ENCODE measurements at regions not wholly inside any gene's neighbourhood (a gene's known extent, or its start where the extent isn't known, plus 50 kb on each side); places are given as distances from the start of the nearest gene placed in this dataset.

DNA sequence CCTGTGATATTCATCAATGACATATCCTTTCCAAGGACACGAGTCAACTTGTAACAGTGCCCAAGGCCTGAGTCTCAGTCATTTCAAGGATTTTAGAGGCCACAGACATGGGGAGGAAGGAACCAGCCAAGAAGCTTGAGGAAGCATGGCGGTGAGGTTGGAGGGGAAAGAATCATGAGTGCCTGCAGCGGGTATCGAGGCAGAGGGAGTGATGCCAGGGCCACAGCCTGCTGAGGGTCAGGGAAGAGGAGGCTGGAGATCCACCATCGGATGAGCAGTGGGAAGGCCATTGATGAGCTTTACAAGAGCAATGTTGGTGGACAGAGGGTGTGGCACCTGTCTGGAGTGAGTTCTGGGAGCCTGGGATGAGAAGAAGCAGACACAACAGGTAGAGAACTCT is 88.5 kb upstream of the IER5L start:
- TF ChIP-seq, protein P1, sequence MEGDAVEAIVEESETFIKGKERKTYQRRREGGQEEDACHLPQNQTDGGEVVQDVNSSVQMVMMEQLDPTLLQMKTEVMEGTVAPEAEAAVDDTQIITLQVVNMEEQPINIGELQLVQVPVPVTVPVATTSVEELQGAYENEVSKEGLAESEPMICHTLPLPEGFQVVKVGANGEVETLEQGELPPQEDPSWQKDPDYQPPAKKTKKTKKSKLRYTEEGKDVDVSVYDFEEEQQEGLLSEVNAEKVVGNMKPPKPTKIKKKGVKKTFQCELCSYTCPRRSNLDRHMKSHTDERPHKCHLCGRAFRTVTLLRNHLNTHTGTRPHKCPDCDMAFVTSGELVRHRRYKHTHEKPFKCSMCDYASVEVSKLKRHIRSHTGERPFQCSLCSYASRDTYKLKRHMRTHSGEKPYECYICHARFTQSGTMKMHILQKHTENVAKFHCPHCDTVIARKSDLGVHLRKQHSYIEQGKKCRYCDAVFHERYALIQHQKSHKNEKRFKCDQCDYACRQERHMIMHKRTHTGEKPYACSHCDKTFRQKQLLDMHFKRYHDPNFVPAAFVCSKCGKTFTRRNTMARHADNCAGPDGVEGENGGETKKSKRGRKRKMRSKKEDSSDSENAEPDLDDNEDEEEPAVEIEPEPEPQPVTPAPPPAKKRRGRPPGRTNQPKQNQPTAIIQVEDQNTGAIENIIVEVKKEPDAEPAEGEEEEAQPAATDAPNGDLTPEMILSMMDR (IDR thresholded peaks at IDR 0.05) = no peak
- H3K27ac ChIP-seq = no peak overlapping the region
- no peak overlapping the region for H3K9ac ChIP-seq (ENCODE audit: low read depth in 2 of 2, low read length in 2 of 2)
- no peak overlapping the region for H3K4me3 ChIP-seq
- intact Hi-C loops (cut with DNase I) = no loop called here
- no peaks in the 10 kb centered on the region for H3K27me3 ChIP-seq
- no peaks in the 10 kb centered on the region for H3K4me1 ChIP-seq
- no peaks in the 10 kb centered on the region for H3K36me3 ChIP-seq
- no peak for DNase-seq
- no peaks in the 10 kb centered on the region for H3K9me3 ChIP-seq

DNA sequence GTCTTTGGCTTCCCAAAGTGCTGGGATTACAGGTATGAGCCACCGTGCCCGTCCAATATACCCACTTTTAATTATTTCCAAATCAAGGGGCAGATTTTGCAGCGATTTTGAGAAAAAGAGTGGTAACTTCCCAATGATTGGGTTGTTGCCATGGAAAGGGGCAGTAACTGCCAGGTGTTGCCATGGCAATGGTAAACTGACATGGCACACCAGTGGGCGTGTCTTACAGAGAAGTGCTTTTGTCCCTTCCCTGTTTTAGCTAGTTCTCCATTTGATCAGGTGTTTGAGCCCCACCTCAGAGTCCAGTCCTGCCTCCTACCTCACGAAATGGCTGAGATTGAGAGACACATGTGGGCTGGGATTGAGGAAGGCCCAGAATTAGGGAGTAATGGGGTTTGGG is 86.3 kb upstream of the IER5L start:
- H3K27ac ChIP-seq = no peak overlapping the region
- H3K4me3 ChIP-seq = no peak overlapping the region
- H3K27me3 ChIP-seq = peaks cover under 1% of the 10 kb centered on the region
- no peak overlapping the region for H3K9ac ChIP-seq (ENCODE audit: low read depth in 2 of 2, low read length in 2 of 2)
- H3K4me1 ChIP-seq = no peaks in the 10 kb centered on the region
- TF ChIP-seq, protein P1 (IDR thresholded peaks at IDR 0.05) = no peak
- no peak for DNase-seq
- H3K36me3 ChIP-seq = no peaks in the 10 kb centered on the region
- intact Hi-C loops (cut with DNase I) = no loop called here
- H3K9me3 ChIP-seq = no peaks in the 10 kb centered on the region

DNA sequence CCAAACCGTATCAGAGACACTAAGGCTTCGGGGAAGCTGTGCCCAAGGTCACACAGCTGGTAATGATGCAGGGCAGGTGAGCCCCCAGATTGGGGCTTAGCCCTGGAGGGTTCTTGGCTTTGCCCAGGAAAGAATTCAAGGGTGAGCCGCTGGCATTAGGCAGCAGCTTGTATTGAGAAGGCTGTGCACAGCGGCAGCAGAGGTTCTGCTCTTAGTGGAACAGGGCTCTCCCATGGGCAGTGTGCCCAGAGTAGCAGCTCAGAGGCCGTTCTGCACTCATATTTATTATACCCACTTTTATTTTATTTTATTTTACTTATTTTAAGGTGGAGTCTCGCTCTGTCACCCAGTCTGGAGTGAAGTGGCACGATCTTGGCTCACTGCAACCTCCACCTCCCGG is 85.8 kb upstream of the IER5L start:
- intact Hi-C loops (cut with DNase I) = no loop called here
- Histone ChIP-seq H3K4me3 (no peak overlapping the region), H3K27ac (no peak overlapping the region), H3K9me3 (no peaks in the 10 kb centered on the region), H3K36me3 (no peaks in the 10 kb centered on the region), H3K4me1 (no peaks in the 10 kb centered on the region), H3K27me3 (peaks cover 6% of the 10 kb centered on the region), H3K9ac (ENCODE audit: low read depth in 2 of 2, low read length in 2 of 2) (no peak overlapping the region)
- no peak for DNase-seq
- TF ChIP-seq, protein P1 (IDR thresholded peaks at IDR 0.05) = no peak

DNA sequence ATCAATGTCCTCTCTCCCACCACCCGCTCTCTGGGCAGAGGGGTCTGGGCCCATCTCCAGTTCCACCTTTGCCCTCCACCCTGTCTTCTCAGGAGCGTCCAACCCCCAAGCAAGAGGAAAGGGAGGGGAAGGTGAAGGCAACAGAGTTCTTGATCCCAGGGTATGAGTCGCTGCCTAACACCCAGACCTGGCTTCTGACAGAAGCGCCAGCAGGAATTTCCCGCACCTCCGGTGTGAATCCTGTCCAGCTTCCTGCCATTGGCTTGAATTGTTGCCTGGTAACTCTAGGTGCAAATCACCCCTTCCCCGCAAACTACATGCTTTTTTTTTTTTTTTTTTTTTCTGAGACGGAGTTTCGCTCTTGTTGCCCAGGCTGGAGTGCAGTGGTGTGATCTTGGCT is 84.2 kb upstream of the IER5L start:
- H3K4me3 ChIP-seq = no peak overlapping the region
- H3K4me1 ChIP-seq = no peaks in the 10 kb centered on the region
- no peak for DNase-seq
- TF ChIP-seq, protein P1 (IDR thresholded peaks at IDR 0.05) = no peak
- H3K27ac ChIP-seq = no peak overlapping the region
- no peak overlapping the region for H3K9ac ChIP-seq (ENCODE audit: low read depth in 2 of 2, low read length in 2 of 2)
- intact Hi-C loops (cut with DNase I) = no loop called here
- no peaks in the 10 kb centered on the region for H3K9me3 ChIP-seq
- no peaks in the 10 kb centered on the region for H3K36me3 ChIP-seq
- H3K27me3 ChIP-seq = peaks cover 6% of the 10 kb centered on the region

DNA sequence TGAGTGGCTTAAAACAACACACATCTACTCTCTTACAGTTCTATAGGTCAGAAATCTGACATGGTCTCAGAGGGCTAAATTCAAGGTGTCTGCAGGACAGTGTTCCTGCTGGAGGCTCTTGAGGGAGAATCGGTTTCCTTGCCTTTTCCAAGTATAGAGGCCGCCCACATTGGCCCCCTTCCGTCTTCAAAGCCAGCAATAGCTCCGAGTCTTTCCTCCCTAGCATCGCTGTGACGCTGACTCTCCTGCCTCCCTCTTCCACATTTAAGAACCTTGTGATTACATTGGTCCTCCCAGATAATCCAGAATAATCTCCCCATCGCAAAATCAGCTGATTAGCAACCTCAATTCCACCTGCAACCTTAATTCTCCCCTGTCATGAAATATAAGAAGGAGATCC is 81.3 kb upstream of the IER5L start:
- intact Hi-C loops (cut with DNase I) = no loop called here

More for the DNA sequence above, 81.3 kb upstream of the IER5L start:
- Histone ChIP-seq H3K9me3 (no peaks in the 10 kb centered on the region), H3K27me3 (peaks cover 6% of the 10 kb centered on the region), H3K9ac (ENCODE audit: low read depth in 2 of 2, low read length in 2 of 2) (no peak overlapping the region), H3K27ac (no peak overlapping the region), H3K4me3 (no peak overlapping the region), H3K4me1 (no peaks in the 10 kb centered on the region), H3K36me3 (no peaks in the 10 kb centered on the region)
- no peak for DNase-seq
- TF ChIP-seq, protein P1 (IDR thresholded peaks at IDR 0.05) = no peak

Data from colonic mucosa (tissue), 4 donors.